HFF-Myc (cell line): ENCODE measurements at regions not wholly inside any gene's neighbourhood (a gene's known extent, or its start where the extent isn't known, plus 50 kb on each side); places are given as distances from the start of the nearest gene placed in this dataset.

Experiments used
- DNase-seq: peaks from one replicate; pipeline ENCODE4 v3.0.0-alpha.2; 2011; ENCODE audit warnings: low read depth; ENCODE audit errors: extremely low read depth
- H3K4me3 ChIP-seq: replicated peaks from 2 replicates; pipeline ENCODE4 v1.5.1; 2011; ENCODE audit warnings: low read depth, mild to moderate bottlenecking, control low read depth, low read length
- TF ChIP-seq, protein P1 (sequence below): IDR thresholded peaks from 2 replicates; pipeline ENCODE4 v1.5.1; 2012; ENCODE audit warnings: mild to moderate bottlenecking, low read depth, low read length, control low read depth; ENCODE audit errors: missing control alignments

DNA sequence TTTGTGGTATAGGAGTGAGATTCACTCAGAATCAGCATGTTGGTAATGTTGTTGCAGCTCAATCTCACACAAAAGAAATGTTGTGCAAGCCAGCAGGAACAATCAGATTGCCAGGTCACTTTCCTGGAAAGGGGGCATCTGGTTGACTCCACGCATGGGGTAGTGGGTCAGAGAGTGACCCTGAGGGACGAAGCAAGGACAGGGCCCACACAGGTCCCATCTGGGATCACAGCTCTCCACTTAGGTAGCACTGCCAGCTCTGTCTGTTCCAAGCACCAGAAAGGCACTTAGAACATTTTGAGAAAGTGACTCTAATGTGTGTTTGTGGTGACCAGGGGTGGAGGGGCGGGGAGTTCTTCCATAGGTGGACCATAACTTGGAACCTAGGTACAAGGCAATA lies 109.5 kb downstream of the RASSF10 start:
- TF ChIP-seq, protein P1, sequence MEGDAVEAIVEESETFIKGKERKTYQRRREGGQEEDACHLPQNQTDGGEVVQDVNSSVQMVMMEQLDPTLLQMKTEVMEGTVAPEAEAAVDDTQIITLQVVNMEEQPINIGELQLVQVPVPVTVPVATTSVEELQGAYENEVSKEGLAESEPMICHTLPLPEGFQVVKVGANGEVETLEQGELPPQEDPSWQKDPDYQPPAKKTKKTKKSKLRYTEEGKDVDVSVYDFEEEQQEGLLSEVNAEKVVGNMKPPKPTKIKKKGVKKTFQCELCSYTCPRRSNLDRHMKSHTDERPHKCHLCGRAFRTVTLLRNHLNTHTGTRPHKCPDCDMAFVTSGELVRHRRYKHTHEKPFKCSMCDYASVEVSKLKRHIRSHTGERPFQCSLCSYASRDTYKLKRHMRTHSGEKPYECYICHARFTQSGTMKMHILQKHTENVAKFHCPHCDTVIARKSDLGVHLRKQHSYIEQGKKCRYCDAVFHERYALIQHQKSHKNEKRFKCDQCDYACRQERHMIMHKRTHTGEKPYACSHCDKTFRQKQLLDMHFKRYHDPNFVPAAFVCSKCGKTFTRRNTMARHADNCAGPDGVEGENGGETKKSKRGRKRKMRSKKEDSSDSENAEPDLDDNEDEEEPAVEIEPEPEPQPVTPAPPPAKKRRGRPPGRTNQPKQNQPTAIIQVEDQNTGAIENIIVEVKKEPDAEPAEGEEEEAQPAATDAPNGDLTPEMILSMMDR: no peak
- DNase-seq: no peak
- no peak overlapping the region for H3K4me3 ChIP-seq

DNA sequence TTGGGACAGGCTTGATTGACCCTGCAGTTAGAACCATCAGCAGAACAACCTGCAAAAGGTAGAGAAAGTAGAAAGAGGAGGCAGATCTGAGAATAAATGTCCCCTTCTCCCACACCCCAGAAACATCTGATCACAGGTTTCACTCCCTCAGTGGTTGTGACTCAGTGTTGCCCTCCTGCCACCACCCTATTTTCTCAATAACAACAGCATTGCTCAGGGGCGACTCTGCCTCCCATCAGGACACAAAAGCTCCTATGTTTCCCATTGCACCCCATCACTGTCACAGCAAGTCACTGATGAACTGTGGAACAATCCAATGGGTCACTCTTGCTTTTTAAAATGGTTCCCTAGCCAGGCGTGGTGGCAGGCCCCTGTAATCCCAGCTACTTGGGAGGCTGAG lies 110.2 kb downstream of the RASSF10 start:
- no peak for DNase-seq
- H3K4me3 ChIP-seq: no peak overlapping the region
- TF ChIP-seq, protein P1: no peak

DNA sequence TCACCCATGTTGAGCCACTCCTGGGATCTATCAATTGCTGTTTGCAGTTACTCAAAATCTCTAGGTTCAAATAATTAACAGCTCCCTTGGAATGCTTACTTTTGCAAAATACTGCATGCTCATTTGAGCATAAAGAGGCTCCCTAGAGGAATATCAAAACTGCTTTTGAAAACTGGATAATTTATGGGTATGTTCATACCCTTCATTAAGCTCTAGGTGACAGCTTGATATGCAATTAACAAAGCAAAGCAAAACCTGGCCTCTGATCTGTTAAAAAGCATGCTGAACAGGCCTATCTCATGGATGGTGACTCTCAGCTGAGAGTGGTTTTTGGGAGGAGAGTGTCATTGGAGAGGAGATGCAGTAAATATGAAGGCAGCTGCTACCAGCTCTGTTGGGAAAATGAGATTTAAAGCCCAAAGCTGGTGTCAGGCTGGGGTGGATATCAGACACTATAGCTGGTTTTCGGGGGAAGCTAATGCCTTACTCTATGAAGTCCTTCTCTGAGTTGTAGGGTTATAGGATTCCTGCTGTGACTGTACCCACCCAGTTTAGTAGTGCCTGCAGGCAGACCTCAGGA lies 110.9 kb downstream of the RASSF10 start:
- TF ChIP-seq, protein P1: no peak
- H3K4me3 ChIP-seq: no peak overlapping the region
- no peak for DNase-seq

DNA sequence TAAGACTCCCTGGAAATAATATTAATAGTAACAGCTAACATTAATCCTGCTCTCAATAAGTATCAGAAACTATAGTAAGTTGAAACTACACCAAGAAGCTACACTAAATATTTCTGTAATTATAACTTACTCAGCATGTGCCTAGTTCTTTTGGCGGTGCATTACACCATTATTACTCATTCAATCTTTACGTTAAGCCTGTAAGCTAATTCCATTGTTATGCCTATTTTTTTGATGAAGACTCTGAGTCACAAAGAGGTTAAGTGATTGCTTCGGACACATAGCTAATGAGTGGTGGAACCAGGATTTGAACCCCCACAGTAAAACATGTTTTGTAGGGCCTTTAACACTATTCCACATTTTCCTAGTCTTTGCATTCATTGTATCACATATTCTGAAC lies 111.6 kb downstream of the RASSF10 start:
- DNase-seq: peak; percentile 33
- H3K4me3 ChIP-seq: no peak overlapping the region
- TF ChIP-seq, protein P1: no peak

DNA sequence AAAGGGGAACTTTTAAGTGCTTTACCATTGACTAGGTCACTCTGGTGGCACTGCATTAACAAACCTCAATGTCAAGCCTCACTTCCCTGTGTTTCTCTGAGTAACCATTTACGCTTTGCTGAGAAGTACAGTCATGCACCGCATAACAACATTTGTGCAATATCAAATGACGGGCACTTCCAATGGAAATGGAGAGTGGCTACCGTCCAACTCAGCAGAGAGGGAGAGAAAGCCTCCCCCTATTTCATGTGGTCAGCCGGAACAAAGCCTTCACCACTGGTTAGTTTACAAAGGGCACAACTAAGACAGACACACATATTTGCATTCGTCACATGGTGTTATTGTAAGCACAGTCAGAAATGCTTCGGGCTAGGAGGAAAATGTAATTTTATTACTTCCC lies 117.3 kb downstream of the RASSF10 start:
- TF ChIP-seq, protein P1: no peak
- no peak overlapping the region for H3K4me3 ChIP-seq
- no peak for DNase-seq

DNA sequence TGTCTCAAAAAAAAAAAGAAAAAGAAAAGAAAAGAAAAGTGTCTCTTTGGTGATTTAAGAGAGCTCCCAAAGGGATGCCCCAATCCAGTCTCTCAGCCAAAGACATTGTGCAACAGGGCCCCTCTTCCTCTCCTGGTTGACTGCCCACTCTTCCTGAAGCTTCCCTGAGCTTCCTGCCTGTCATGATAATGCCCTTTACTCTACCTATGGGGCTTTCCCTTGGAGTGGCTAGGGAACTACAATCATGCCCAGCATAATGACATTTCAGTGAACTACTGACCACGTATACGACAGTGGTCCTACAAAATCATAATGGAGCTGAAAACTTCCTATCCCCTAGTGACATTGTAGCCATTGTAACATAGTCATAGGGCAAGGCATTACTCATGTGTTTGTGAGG lies 118.0 kb downstream of the RASSF10 start:
- DNase-seq: no peak
- TF ChIP-seq, protein P1: no peak

DNA sequence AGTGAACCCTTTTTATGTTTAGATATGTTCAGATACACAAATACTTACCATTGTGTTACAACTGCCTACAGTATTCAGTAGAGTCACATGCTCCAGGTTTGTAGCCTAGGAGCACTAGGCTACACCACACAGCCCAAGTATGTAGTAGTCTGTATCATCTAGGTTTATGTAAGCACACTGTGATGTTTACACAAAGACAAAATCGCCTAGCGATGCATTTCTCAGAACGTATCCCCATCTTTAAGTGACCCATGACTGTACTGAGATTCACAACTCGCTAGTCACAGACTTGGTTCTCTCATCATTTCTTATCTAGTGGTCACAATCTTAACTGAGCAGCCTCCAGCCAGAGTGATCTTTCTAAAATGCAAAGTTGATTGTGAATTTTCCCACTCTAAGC lies 119.2 kb downstream of the RASSF10 start:
- DNase-seq: no peak
- TF ChIP-seq, protein P1: no peak
- H3K4me3 ChIP-seq: no peak overlapping the region

More for the DNA sequence above, 118.0 kb downstream of the RASSF10 start:
- no peak overlapping the region for H3K4me3 ChIP-seq
